NCI-H2196 treated with DMSO at 0.1 percent for 48 hours (cell line): ENCODE measurements at regions not wholly inside any gene's neighbourhood (a gene's known extent, or its start where the extent isn't known, plus 50 kb on each side); places are given as distances from the start of the nearest gene placed in this dataset.
"Not testable (repeated sequence)": the region's sequence is repeated elsewhere in the genome, so short reads cannot be mapped to it uniquely, and the experiment has no call there.

Experiments
- DNase-seq: peaks from one replicate; lab custom pipeline; 2025; ENCODE audit not compliant: unreplicated experiment; lab: John Stamatoyannopoulos, UW

DNA sequence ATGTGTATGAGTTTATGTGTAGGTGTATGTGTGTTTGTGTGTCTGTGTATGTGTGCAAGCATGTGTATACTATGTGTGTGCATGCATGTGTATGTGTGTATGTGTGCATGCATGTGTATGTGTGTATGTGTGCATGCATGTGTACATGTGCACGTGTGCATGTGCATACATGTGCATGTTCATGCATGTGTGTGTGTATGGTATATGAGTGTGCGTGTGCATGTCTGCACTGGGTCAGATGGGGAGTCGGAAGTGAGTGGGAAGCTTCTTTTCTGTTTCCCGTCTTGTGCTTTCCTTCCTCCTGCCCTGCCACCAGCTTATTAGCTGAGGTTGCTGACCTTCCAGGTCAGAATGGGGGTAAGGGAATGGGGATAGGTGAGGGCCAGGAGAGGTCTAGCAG lies 174.7 kb downstream of the MAP2K4 start:
- no peak for DNase-seq

DNA sequence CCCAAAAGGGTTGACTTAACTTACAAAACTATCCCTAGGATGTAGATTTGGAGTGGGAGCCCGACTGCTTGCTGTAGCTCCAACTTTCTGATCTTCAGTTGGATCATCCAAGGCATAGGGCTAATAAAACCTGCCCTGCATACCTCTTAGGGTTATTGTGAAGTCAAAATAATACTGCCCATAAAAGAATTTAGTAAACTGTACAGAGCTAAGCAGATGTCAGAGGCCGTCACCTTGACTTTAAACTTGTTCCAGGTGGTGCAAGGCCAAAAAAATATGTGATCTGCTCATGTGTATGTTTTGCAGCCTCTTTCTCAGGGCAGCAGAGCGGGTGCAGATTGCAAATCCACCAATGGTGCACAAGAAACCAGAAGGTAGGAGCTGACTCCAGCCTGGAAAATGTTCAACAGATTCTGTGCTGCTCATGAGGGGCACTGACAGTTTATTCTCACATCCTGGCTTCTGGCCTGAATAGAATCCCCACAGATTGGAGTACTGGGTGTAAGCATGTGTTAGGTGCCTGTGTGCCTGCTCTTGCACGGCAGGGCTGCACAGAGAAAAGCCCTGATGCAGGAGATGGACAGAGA lies 180.7 kb downstream of the MAP2K4 start:
- no peak for DNase-seq

- no peak for DNase-seq
Observed at GRCh38 chr17:12209632-12210191, 189.0 kb downstream of the MAP2K4 start.

- not testable (repeated sequence) for DNase-seq
Observed at GRCh38 chr17:12220714-12221439, 200.2 kb downstream of the MAP2K4 start.

GRCh38 chr17:12222392-12222791 lies 201.7 kb downstream of the MAP2K4 start:
- DNase-seq, result no peak

DNA sequence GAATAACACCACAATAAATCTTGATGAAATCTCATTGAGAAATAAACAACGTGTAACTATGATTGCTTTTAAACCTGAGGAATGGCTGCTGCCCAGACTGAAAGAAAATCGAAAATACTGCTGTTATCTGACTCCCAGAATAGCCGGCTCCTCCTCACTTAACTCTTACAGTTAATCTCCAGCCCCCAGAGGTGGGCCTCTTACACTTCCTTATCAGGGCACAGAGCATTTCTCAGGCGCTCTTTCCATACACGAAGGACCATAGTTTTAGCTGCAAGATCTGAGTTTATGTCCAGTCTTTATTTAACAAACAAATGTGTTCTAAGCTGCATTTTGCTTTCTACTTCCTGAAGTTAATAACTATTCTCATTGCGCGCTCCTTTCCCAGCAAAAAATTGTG lies 206.9 kb downstream of the MAP2K4 start:
- DNase-seq, result no peak

DNA sequence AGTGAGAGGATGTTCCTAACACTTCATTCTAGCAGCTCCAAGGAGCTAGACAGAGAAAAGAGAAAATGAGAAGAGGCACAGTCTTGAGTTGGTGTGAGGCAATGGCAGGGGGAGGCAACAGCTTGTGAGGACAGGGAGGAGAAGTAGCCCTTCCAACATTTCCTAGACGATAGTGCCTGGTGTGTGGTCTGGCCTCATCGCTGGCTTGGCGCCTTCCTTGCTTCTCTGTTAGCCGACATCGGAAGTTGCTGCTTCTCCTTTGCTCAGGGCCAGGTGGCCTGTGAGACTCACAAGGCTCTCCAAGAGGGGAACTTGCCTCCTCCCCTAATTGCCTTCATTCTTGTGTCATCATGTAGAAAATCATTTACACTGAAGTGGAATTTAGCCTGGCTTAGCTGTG lies 208.7 kb downstream of the MAP2K4 start:
- DNase-seq, result peak; percentile 59

DNA sequence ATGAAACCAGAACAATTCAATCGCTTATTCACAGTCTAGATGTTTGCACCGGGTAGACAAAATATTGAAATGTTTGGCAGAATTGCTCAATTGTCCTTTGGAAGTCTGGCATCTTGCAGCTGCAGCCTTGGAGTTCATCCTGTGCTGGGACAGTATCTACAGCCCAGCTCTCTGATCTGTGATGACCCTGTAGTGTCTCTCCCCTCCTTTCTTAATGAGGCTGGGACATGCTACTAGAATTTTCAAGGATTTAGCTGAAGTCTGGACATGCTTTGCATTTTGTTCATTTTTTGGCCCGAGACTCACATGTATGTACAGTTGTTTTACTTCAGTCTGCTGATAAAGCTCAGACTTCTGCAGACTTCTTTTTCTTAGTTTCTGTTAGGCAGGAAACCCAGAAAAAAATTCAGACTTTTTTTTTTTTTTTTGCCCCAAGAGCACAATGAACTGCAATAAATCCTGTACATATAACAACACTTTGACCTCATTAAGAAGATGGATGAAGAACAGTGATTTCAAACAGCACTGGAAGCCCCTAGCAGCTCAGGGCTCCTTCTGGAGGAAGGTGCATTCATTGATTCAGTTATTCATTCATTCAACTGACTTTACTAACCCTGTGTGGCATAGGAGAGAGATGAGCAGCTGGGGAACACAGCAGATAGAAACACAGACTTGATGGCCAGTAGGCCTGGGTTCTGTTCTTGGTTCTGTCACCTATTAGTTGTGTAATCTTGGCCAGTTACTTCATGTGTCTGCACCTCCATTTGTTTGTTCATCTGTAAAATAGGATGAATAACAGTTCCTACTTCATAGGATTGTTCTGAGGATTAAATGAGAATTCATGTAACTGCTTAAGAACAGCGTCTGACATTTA lies 210.0 kb downstream of the MAP2K4 start:
- DNase-seq, result no peak

GRCh38 chr17:12231355-12231682 lies 210.6 kb downstream of the MAP2K4 start:
- no peak for DNase-seq

DNA sequence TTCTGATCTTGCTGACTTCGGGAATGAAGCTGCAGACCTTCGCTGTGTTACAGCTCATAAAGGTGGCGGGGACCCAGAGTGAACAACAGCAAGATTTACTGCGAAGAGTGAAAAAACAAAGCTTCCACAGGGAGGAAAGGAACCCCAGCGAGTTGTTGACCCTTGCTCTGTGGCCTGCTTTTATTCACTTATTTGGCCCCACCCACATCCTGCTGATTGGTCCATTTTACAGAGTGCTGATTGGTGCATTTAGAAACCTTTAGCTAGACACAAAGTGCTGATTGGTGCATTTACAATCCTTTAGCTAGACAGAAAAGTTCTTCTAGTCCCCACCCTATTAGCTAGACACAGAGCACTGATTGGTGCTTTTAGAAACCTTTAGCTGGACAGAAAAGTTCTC lies 218.3 kb downstream of the MAP2K4 start:
- not testable (repeated sequence) for DNase-seq

DNA sequence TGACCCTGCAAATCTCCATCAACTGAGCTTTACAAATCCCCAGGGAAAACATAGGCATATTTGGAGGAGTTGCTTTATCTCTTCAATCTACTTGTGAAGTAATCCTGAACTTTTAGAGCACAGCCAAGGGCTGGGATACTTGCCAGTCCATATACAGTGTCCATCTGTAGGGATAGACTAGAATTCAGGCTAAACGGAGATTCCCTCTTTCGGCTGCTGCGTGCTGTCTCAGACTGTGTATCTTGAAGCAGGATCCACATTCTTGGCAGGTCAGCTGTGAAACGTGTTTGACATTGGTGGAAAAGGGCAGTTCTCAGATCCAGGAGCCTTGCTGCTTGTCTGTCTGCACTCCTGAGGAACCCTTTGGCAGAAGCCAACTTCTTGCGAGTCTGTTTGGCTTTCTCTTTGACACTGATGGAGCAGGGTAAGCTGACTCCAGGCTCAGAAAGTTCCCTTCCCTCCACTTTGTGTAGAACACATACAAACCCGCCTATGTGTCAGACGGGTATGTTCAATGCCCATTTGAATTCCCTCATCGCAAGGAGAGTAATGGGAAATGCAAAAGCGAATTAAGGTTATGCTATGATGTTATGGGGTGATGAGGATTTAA lies 221.8 kb downstream of the MAP2K4 start:
- no peak for DNase-seq

DNA sequence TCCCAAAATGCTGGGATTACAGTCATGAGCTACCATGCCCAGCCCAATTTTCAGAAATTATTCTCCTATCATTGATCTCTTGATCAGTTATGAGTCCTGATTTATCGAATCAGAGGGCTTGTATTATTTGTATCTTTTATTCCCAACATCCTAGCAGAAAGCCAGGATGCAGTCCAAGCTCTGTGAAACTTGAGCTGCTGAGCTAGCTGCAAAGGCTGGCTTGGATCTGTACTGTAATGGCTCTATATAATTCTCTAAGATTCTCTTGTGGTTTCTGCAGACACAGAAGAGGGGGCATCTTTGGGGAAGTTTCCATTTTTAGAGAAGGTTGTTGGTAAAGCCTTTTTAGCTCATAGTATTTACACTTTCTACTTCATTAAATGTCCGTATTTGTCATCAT lies 227.1 kb downstream of the MAP2K4 start:
- no peak for DNase-seq

DNA sequence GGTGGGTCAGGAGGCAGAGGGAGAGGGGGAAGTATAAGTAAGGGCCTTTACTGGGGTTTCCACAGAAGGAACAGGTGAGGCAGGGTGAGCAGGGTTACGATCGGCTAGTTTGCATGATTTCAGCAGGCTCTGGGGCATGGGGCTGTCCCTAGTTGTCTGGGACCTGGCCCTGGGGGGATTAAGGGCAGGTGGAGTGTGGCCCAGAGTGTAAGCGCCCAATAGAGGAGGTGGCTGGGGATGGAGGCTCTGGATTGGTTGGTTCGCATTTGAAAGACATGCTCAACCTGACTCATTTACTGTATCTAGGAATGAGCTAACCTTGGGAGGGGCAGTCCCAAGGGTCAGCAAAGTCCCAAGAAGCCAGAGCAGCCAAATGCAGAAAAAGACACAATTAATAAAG lies 230.3 kb downstream of the MAP2K4 start:
- DNase-seq, result no peak

DNA sequence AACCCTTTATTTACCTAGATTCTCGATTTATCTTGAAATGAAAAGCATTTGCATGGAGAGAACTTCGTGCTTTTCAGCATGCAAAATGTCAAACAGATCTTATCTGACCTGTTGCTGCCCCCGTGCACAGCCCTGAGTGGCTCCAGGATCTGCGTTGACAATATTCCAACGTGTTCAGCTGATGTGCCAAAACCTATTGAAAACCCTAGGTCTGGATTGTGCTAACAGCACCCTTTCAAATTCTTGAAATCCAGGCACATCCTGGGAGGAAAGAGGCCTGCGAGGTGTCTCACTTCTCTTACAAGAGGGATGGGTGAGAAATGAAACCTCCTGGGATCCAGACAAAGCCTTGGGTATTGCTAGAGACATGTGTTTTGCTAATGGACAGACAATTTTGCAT lies 231.8 kb downstream of the MAP2K4 start:
- no peak for DNase-seq

GRCh38 chr17:12254460-12254859 lies 233.8 kb downstream of the MAP2K4 start:
- no peak for DNase-seq

DNA sequence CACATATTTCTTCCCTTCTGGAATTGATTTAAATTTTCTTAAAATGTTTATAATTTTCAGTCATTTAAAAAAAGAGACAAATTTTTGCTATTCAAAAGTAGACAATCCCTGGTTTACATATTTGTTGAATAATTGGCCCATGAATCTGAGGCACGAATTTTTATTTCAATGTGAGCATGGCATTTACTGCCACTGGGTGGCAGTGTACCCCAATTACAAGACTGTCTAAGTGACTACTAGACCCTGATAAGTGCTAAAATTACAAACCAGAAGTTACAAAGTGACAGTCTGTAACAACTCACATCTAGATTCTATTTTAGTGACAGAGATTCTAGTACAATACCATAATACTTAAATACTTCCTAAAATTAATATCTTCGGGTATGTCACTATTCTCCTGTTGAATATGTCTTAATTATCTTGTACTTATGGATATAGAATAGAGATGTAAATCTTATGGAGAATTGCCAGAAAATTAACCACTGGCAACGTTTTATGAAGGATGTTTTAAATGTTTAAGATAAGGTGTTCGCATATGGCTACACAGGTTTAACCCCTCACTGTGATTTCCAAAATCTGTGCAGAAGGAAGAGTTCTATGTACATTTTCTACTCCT lies 235.8 kb downstream of the MAP2K4 start:
- no peak for DNase-seq

DNA sequence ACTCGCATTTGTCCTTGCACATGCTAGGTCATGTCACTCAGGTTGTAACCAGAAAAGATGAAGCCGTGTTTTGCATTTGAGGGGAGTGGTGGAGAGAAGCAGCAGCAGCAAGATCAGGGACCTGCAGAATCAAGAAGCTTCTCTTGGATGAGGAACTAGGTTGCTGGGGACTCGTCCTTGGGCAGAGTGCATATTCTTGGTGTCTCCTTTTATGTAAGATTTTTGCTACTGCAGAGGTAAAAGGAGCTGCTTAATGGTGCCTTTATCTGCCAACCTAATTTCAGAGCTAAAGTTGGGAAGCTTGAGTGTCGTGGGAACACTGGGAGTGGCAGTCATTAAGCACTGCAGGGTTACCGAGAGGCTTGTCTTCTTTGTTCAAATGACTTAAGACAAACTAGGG lies 236.5 kb downstream of the MAP2K4 start:
- DNase-seq, result no peak

- no peak for DNase-seq
Observed at GRCh38 chr17:12261354-12261753, 240.7 kb downstream of the MAP2K4 start.

DNA sequence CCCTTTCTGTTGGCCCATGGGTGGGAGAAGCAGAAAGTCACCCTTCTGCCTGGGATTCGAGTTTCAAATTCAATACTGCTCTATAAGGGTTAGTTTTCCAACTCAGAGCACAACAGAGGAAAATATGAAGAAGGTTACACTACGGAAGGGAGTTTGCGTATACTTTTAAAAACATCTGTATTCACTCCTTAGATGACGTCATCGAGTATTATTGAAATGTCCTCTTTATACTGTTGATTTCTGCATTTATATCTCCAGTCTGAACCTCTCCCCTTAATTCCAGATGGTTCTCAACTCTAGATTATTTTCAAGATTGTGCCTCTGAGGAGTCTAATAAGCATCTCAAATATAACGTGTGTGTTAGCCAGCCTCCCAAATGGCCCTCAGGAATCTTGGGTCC lies 249.1 kb downstream of the MAP2K4 start:
- no peak for DNase-seq

DNA sequence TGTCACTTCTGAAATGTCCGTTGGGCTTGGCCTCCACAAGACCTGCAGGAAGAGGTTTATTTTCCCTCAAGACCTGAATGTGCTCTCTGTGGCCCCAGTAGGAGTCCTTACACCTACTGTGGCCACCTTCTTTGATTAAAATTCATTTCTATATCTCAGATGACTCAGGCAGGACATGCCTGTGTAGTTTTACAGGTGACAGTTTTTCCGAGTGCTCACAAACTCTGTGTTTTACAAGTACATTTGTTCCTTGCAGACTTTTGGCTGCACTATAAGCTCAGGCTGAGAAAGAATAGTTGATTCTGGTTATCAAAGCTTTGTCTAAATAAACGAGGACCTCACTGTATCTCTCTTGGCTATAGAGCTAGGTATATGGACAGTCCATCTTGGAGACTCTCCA lies 257.1 kb downstream of the MAP2K4 start:
- no peak for DNase-seq

DNA sequence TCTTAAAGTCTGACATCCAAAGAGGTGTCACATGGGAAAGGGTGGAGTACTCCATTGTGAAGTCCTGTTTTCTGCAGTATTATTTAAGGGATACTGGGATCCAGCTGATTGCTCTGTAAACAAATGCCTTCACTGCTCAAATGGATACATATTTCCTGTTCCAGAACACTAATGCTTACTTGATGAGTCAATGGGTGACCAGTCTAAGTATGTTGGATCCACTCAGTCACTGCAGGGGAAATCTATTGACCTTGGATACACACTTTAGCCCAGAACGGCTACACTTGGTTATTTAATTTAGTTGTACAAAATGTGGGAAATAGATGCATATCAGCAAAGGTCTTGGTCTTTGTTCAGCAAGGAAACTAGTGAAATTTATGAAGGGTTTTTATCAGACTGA lies 261.4 kb downstream of the MAP2K4 start:
- DNase-seq, result no peak
